ENCODE measurements at regions not wholly inside any gene's neighbourhood (a gene's known extent, or its start where the extent isn't known, plus 50 kb on each side); places are given as distances from the start of the nearest gene placed in this dataset.

DNA sequence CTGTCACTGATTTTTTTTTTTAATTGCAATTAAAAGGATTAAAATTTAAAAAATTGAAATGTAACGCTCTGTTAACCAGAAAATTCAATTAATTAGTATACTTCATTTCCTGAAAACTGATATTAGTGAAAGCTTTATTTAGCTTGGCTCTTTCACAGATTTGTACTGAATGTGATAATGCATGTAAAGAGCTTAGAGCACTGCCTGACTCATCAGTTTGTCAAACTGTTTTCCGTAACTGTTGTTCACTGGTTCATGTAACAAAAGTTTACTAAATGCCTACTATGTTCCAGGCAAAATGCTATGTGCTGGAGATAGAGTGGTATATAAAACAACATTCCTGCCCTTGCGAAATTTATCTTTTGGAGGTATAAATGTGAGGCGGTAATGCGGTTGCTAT is 471.7 kb downstream of the SH2D1A start:
- Histone ChIP-seq H3K27me3 (no peaks in the 10 kb centered on the region), H3K4me3 (no peak overlapping the region), H3K36me3 (no peaks in the 10 kb centered on the region), H3K9me3 (no peaks in the 10 kb centered on the region), H3K4me1 (no peaks in the 10 kb centered on the region), H3K27ac (no peak overlapping the region)
- intact Hi-C loops (cut with DNase I) = no loop called here
- TF ChIP-seq, protein P1, sequence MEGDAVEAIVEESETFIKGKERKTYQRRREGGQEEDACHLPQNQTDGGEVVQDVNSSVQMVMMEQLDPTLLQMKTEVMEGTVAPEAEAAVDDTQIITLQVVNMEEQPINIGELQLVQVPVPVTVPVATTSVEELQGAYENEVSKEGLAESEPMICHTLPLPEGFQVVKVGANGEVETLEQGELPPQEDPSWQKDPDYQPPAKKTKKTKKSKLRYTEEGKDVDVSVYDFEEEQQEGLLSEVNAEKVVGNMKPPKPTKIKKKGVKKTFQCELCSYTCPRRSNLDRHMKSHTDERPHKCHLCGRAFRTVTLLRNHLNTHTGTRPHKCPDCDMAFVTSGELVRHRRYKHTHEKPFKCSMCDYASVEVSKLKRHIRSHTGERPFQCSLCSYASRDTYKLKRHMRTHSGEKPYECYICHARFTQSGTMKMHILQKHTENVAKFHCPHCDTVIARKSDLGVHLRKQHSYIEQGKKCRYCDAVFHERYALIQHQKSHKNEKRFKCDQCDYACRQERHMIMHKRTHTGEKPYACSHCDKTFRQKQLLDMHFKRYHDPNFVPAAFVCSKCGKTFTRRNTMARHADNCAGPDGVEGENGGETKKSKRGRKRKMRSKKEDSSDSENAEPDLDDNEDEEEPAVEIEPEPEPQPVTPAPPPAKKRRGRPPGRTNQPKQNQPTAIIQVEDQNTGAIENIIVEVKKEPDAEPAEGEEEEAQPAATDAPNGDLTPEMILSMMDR (IDR thresholded peaks at IDR 0.05) = no peak
- no peak for TF ChIP-seq POLR2AphosphoS5 (IDR thresholded peaks at IDR 0.05; ENCODE audit: insufficient read depth in 1 of 2, low read depth in 1 of 2)
- TF ChIP-seq POLR2A (IDR thresholded peaks at IDR 0.05) = no peak
- no peak for DNase-seq (ENCODE audit: extremely low spot score in 2 of 2)

DNA sequence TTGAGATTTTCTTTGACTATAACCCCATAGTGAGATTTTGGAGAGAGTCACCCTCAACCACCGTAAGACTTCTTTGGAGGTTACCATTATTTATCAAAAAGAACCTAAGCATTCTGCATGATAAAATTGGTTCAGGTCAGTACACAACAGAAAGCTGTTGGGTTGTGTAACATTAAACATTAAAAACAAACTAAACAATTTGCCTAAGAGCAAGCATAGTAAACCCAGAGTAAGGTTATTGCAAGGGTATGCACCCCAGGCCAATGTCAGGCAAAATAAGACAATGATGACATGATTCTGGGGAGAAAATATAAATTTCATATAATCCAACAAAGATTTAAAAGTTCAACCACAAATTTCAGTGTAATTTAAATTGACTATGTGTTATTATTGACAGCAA is 472.4 kb downstream of the SH2D1A start:
- intact Hi-C loops (cut with DNase I) = no loop called here
- TF ChIP-seq, protein P1 (IDR thresholded peaks at IDR 0.05) = no peak
- TF ChIP-seq POLR2AphosphoS5 (IDR thresholded peaks at IDR 0.05; ENCODE audit: insufficient read depth in 1 of 2, low read depth in 1 of 2) = no peak
- TF ChIP-seq POLR2A (IDR thresholded peaks at IDR 0.05) = no peak
- H3K4me1 ChIP-seq = no peaks in the 10 kb centered on the region
- no peak for DNase-seq (ENCODE audit: extremely low spot score in 2 of 2)
- no peak overlapping the region for H3K27ac ChIP-seq
- no peaks in the 10 kb centered on the region for H3K27me3 ChIP-seq
- H3K9me3 ChIP-seq = no peaks in the 10 kb centered on the region
- no peak overlapping the region for H3K4me3 ChIP-seq
- no peaks in the 10 kb centered on the region for H3K36me3 ChIP-seq

DNA sequence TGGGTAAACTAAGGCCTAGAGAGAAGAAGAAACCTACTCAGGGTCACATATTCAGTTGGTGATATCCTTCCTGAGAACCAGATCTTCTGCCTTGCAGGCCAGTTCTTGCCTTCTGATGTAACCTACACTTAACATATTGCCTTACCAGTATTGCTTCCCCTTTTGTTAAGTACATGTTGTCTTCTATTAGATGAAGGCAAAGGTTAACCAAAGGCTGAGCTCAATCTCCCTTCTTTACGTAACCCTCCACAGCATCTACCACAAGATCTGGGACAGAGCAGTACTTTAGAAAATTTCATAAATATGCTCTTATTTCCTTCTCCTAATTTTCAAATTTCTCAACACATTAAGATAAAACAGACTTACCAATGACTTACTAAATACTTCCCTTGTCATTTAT is 474.4 kb downstream of the SH2D1A start:
- Histone ChIP-seq H3K4me1 (no peaks in the 10 kb centered on the region), H3K27me3 (no peaks in the 10 kb centered on the region), H3K36me3 (no peaks in the 10 kb centered on the region), H3K4me3 (no peak overlapping the region), H3K27ac (no peak overlapping the region), H3K9me3 (no peaks in the 10 kb centered on the region)
- no peak for TF ChIP-seq POLR2A (IDR thresholded peaks at IDR 0.05)
- no peak for DNase-seq (ENCODE audit: extremely low spot score in 2 of 2)
- intact Hi-C loops (cut with DNase I) = no loop called here

DNA sequence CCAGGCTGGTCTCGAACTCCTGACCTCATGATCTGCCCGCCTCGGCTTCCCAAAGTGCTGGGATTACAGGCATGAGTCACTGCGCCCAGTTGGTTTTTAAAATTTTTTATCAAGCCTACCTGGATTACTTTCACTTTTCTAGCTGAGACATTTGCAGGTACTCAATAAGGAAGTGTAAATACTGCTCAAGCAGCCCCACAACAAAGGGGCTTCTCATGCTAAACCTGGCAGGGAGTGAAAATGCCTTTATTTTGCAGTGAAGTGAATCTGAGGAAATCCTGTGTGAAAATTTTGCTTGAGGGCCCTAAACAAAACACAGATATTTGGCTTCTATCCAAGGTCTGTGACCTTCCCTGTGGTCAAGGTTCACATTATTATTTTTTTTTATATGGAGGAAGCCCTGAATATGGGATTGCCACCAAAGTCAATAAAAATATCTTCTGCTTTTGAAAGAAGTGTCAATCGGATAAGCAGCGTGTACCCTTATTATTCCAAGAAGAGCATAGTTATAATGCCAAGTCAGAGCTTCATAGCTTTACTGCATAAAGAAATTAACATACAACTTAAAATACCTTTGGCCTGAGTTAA is 481.0 kb downstream of the SH2D1A start:
- Histone ChIP-seq H3K9me3 (no peaks in the 10 kb centered on the region), H3K27me3 (no peaks in the 10 kb centered on the region), H3K27ac (no peak overlapping the region), H3K4me1 (no peaks in the 10 kb centered on the region), H3K36me3 (no peaks in the 10 kb centered on the region), H3K4me3 (no peak overlapping the region)
- intact Hi-C loops (cut with DNase I) = no loop called here
- TF ChIP-seq, protein P1 (IDR thresholded peaks at IDR 0.05) = no peak
- TF ChIP-seq POLR2A (IDR thresholded peaks at IDR 0.05) (no peak), POLR2AphosphoS5 (IDR thresholded peaks at IDR 0.05; ENCODE audit: insufficient read depth in 1 of 2, low read depth in 1 of 2) (no peak)
- no peak for DNase-seq (ENCODE audit: extremely low spot score in 2 of 2)

DNA sequence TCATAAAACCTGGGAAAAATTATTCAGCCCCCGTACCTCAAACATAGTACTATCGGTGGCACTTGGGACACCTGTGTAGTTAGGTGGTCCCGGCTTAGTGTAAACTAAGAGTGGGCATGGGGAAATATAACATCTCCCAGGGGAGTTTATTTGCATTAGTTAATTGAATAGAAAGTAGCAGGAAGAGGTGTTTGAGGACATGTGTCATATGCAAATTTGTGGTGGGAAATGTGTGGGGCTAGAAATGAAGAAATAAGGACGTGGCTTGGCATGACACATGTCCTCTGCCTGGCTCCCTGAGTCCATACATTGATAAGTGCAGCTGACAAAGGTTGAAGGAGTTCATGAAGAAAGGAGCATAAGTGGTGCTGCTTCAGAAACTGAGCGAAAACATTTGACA is 483.6 kb downstream of the SH2D1A start:
- no peaks in the 10 kb centered on the region for H3K27me3 ChIP-seq
- H3K4me1 ChIP-seq = no peaks in the 10 kb centered on the region
- H3K27ac ChIP-seq = no peak overlapping the region
- no peaks in the 10 kb centered on the region for H3K36me3 ChIP-seq
- H3K4me3 ChIP-seq = no peak overlapping the region
- TF ChIP-seq POLR2AphosphoS5 (IDR thresholded peaks at IDR 0.05; ENCODE audit: insufficient read depth in 1 of 2, low read depth in 1 of 2) = no peak
- no peak for TF ChIP-seq POLR2A (IDR thresholded peaks at IDR 0.05)
- TF ChIP-seq, protein P1 (IDR thresholded peaks at IDR 0.05) = no peak
- no peaks in the 10 kb centered on the region for H3K9me3 ChIP-seq
- intact Hi-C loops (cut with DNase I) = no loop called here
- no peak for DNase-seq (ENCODE audit: extremely low spot score in 2 of 2)

Measured in vagina (tissue), 2 donors.